Fibroblast of lung (primary cell): ENCODE measurements at regions not wholly inside any gene's neighbourhood (a gene's known extent, or its start where the extent isn't known, plus 50 kb on each side); places are given as distances from the start of the nearest gene placed in this dataset.

Source experiments
- CTCF ChIP-seq, 2 donors: IDR thresholded peaks in 1 of 2; conservative IDR thresholded peaks in 1 of 2; 1 replicate in 1 of 2; 2 replicates in 1 of 2; pipeline ENCODE4 v1.5.1; 2011 to 2012; ENCODE audit warnings: low read length in 2 of 2, control low read depth in 1 of 2, inconsistent platforms in 1 of 2, low read depth in 1 of 2, mild to moderate bottlenecking in 1 of 2
- EZH2 ChIP-seq: IDR thresholded peaks from 2 replicates; pipeline ENCODE4 v1.5.1; 2012; ENCODE audit warnings: low read length, control low read depth, mild to moderate bottlenecking; ENCODE audit errors: missing control alignments

GRCh38 chr21:18869104-18869503 is 465.5 kb upstream of the TMPRSS15 start:
- TF ChIP-seq CTCF (conservative IDR thresholded peaks at IDR 0.05 in 1 of 2, IDR thresholded peaks at IDR 0.05 in 1 of 2; ENCODE audit: low read depth in 1 of 2, low read length in 2 of 2) (no peak), EZH2 (no peak)
